HG02852 (cell line): ENCODE measurements at regions not wholly inside any gene's neighbourhood (a gene's known extent, or its start where the extent isn't known, plus 50 kb on each side); places are given as distances from the start of the nearest gene placed in this dataset.

ENCODE experiments used
- ATAC-seq: cut with Tn5 transposase; IDR thresholded peaks from one replicate; pipeline ENCODE4 v1.9.1; 2021; ENCODE audit warnings: mild to moderate bottlenecking, moderate library complexity; ENCODE audit not compliant: unreplicated experiment

DNA sequence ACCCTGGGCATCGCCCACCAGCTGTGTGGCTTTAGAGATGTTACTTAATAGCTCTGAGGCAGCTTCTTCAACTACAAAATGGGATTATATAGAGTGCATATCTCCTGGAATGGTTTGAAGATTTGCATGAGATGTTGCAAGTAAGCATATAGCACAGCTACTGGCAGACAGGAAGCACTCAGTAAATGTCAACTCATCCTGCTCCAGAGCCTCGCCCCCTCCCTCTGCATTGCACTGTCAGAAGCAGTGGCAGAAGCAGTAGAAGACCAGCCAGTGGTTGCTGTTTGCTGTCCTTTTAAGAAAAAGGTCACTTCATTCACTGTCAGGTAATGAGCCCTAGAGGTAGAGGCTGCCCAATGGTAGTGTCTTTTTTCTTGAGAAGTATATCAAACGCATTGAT, 180.0 kb upstream of the GHITM start:
- no peak for ATAC-seq

DNA sequence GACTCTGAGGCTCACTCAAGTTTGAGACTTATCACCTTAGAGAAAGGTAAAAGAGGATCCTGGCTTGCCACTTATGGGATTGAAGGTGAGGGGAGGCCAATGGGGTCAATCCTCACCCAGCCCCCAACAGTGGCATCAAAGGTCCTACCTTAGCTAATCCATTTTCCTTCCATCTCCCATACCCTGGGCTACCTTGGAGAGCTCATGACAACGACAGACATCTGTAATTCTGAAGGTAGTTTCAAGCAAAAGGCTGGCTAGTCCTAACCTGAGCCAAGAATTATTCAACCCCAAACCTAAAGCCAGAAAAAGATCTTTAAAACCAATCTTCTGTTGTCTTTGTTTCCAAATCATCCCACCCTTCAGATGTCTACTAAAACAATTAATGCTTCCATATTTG, 179.2 kb upstream of the GHITM start:
- no peak for ATAC-seq

DNA sequence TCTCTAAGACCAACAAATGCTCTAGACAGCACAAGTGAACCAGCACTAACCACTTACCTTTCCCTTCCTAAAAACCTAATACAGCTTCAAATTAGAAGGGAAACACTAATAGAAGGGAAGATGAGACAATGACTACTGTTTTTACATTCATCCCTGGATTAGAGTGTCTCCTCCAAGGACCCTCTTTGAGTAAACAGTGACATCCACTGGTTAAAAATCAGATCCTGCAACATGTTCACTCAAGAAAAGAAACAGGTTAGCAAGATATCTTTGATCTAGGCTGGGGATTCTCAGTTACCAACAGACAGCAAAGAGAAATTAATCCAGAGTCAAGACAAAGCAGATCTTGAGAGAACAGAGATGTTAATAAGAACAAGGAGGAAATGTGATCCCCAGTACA, 177.7 kb upstream of the GHITM start:
- no peak for ATAC-seq

DNA sequence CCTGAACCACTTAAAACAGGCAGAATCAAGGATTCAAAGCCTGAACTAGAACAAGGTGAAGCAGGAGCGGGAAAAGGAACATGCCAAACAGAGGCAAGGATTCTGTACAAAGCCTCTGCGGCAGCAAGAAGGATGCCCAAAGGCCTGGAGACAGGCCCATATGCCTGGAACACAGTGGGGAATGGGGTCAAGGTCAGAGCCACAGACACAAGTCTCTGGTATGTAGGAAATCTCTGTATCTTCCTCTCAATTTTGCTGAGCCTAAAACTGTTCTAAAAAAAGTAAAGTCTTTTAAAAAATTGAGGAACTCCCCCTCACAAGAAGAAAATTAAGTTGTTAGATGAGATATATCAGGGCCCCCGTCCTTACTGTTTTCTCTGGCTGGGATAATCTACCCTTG, 175.9 kb upstream of the GHITM start:
- no peak for ATAC-seq

DNA sequence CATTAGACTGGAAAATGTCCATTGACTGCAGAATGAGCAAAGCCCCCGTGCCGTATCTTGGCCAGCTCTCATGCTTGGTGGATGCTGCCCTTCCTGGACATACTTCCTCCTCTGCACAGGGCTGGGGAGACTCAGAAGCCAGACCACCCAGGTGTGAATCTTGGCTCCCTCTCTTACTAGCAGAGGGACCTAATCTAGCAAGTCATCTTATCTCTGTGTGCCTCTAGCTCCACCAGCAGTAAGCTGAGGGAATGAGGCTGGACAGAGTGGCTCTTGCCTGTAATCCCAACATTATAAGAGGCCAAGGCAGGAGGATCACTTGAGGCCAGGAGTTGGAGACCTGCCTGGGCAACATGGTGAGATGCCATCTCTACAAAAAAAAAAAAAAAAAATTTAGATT, 173.8 kb upstream of the GHITM start:
- ATAC-seq, result no peak

DNA sequence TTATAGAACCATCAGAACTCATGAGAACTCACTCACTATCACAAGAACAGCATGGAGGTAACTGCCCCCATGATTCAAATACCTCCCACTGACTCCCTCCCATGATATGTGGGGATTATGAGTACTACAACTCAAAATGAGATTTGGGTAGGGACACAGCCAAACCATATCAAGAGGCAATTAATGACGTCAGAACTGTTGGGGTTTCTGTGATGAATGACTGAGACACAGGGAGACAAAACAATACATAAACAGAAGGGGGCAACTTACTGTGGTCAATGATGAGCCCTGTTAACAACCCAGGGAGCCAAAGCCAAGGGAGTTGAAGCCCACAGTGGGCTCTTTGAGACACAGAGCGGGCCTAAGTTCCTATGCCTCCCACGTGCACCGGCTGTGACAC, 171.3 kb upstream of the GHITM start:
- ATAC-seq, result no peak

DNA sequence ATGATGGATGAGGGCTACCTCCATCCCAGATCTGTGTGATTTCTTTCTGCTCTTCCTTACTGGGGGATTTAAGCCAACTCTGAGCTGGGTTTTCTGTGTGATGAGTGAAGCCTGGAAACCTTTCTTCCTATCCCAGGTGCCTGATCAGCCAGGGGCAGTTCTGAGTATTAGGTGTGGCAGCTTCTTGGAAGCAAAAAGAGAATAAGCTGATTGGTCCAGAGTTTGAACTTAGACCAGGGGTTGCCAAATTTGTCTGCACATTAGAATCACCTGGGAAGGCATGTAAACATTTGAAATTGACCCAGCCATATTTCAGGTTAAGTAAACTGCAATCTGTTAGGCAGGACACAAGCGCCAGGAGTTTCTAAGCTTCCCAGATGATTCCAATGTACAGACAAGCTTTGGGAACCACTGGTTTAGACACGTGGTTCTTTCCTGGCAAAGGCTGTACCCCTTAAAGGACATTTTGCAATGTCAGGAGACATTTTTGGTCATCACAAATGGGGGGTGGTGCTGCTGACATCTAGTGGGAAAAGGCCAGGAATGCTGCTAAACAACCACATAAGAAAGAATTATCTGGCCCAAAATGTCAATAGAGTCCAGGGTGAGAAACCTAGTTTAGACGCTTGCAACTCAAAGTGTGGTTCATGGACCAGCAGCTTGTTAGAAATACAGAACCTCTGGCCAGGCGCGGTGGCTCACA, 160.5 kb upstream of the GHITM start:
- no peak for ATAC-seq

DNA sequence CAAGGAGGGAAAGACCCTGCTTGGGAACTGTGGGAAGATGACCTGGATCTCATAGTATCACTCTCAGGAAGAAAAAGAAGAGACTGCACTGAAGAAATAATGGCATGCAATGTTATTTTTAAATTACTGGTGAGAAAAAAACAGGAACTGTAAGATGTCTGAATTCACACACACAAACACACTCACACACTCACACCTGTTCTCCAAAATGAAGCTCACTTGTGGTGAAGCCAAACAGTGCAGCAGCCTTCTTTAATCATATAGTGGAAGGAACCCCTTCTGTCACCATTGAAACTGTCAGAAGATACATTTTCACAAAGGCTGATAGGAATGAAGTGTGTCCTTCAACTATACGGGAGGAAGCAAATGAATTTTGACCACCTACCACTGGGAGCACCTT, 156.5 kb upstream of the GHITM start:
- no peak for ATAC-seq

DNA sequence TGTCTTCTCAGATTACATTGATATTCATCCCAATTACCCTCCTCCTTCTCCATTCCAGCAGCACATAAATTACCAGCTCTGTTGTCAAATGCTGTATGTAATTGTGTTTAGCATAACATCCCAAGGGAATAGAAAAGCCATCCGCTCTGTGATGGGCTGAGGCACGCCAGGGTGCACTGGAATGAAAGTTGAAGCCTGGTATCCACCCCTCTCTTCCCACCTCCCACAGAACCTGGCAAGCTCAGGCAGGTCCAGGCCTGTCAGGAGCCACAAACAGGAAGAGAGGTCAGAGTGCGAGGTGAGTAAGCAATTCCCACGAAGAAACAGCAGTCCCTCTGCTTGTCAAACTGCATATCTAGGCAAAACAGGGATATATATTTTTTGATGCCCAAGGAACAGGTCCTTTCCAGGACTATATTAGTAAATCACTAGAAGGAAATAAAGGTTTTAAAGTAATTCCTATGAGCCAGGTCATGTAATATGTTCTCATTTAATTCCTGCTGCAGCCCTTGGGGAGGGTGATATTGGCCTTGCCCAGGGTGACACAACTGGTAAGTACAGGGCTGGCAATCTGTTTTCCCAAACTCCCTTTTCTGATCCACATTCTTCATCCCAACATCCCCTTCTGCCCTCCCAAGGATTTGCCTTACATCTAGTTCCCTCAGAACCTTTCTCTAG, 155.6 kb upstream of the GHITM start:
- no peak for ATAC-seq

DNA sequence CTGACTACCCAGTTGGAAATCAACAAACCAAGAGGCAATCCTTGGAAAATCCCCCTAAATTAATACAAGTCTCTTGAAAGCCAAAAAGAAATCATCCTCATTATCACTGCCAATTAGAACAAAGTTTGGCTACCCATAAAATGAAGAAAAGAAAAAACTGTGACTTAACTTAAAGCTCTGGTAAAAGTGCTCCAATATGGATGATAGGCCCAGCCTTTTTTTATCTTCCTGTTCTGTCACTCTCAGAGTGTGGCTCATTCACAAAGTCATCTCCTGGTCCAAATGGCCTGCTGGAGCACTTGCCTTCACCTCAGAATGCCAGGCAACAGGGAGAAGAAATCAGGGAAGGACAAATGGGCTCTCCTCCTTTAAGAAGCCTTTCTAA, 155.1 kb upstream of the GHITM start:
- ATAC-seq, result no peak

DNA sequence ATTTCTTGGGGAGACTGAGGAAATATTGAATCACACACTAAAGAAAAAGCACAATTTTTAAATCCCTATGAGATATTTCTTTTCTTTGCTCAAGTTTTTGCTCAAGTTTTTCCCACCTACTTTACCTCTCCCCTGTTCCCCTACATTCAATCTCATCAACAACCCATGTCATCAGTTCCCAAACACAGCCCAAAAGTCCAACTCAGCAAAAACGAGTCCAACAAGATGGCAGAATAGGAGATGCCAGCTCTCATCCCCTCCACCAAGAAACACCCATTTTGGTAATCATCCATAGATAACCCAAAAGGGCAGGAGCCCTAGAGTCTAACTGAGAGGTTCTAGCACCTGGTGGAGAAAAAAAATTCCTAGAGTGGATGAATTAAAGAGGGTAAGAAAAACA, 152.5 kb upstream of the GHITM start:
- ATAC-seq, result no peak

DNA sequence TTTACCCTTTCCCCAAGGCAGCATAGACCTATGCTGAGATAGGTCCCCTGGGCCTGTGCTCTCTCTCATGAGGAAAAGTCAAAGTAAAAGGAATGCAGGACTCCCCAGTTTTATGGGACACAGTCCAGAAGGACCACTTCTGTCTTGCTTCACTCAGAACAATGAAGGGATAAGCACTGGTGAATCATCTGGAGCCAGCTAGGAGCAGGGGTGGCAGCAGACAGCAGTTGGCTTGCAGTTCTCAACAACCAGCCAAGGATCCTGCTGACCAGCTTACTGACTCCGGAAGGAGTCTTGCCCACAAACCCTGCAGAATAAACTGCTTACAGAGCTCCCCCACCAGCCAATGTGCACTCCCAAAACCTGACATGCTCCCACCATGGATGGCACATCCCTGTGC, 152.1 kb upstream of the GHITM start:
- ATAC-seq, result no peak

DNA sequence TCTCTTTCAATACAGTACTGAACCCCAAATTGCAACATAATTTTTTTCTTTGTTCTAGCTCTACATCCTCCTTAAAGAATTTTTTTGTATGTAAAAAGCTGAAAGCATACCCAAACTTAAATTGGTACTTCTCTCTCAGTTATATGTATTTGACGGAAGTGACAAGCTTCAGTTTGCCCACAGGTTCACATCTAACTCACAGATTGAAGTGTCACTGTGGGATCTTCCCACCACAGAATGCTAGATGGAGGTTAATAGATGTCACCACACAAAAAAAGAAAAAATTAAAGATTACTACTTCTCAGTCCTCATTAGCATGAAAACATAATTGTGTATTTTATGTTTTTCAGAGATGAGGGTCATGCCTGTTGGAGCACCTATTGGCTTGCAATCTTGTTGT, 150.9 kb upstream of the GHITM start:
- no peak for ATAC-seq

DNA sequence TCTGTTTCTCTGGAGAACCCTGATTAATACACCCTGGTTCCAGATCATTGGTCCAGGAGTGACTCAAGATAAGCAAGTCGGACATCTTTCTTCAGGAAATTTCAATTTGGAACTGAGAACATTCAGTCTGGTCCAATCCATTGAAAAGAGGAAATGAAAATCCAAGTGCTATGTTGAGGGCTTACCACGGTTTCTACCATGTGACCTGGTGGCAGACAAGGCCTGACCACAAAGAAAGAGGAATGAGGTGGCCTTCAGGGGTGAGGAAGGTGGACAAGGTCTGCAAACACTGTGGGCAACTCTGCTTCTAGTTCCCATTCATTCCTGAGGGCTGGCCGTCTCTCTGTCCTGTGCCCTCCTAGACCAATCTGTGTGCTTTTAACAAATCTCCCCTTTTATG, 149.2 kb upstream of the GHITM start:
- peak; percentile 91 for ATAC-seq

DNA sequence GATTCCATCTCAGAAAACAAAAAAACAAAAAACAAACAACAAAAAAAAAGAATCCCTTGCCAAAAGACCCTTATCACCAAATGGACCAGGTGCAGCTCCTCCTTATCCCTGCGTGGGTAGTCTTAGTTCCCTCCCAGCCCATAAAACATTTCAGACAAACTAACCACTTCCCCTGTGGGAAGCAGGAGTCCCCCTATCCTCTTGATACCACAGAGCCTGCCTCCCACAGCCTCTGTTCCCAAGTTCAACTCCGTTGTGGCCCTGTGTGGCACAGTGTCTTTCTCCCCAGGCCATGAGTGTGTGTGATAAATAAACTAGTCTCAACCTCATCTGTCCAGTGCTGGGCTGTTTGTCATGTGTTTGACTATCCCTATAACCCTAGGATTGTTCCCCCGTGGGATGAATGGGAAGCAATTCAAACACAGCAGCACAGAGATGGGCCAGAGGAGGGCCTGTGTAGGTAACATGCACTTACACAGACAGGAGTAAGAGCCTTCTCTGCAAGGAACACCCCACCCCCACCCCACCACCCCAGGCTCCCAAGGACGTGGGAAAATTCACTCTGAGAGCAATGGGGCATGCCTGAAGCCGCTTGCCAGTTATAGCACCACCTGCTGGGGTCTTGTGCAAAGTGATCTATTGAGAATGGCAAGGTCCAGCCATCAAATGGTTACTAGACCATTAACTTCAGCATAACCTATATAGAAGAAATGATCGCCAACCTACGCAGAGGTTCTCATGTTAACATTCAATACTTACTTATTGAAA, 147.1 kb upstream of the GHITM start:
- peak; percentile 43 for ATAC-seq

DNA sequence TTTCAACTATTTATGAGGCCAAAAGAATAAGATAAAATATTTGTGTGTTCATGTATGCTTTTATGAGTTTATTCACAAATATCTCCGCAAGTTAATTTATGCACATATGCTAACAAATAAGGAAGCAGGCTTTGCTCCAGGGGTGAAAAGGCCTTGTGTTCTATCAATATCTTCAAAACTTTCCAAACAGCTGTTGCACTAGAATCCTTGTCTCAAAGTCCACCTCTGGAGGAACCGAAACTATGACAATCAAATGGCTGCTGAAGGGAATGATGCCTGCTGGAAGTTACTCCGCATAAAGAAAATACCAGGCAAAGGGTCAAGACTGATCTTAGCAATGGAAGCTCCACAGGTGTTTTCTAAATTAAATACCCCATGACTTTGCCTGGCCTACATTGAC, 145.0 kb upstream of the GHITM start:
- no peak for ATAC-seq

DNA sequence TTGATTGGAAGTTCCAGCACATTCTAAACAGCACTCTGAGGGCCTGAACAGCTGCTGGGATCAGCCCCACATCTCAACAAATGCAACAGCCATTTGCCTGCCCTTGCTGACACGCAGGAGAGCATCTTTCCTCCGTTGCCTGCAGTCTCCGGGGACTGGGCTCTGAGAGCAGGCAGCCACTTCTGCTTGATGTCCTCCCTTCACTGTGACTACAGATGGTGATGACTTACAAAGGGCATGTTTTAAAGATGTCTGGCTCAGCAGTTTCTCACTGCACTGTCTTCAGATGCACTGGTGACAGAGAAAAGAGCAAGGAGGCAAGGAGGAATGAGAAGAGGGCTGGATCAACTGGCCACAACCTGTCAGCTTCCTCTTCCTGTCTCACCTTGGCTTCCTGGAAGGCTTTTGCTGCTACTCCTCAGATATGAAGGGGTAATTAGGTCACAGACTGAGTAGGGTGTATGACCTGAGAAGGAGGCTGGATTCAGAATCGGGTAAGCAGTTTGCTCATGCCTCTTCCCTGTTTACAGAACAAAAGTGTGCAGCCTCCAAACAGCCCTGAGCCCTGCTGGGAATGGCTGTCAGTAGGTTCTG, 143.5 kb upstream of the GHITM start:
- no peak for ATAC-seq

DNA sequence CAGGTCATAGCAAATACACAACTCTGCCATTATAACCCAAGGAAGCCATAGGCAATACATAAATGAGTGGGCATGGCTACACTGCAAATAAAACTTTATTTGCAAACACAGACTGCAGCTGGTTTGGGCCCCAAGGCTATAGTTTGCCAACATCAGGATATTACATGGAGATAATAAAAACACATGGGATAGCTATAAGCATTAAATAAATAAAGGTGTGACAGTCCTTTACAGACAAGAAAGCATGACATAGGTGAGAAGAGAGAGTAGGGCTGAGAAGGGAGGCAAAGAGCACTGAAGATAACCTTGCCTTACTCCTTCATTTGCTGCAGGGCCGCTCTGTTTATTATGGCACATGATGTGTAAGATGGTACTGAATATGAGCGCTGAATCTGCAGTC, 135.1 kb upstream of the GHITM start:
- no peak for ATAC-seq

DNA sequence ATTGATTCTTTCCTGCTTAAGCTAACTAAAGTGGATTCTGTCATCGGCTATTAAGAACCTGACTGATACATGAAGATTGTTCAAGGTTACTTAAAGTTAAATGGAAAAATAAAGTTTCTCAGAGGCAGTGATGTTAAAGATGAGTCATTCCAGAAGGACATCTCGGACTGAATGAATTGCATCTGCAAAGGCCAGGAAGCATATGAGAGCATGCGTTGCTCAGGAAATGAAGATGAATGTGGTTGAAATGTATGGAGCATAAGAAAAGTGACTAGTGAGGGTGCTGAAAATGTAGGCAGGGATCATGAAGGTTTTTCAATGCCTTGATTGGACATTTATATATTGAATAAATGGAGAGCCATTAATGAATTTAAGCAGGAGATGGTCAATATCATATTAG, 133.9 kb upstream of the GHITM start:
- ATAC-seq, result no peak

DNA sequence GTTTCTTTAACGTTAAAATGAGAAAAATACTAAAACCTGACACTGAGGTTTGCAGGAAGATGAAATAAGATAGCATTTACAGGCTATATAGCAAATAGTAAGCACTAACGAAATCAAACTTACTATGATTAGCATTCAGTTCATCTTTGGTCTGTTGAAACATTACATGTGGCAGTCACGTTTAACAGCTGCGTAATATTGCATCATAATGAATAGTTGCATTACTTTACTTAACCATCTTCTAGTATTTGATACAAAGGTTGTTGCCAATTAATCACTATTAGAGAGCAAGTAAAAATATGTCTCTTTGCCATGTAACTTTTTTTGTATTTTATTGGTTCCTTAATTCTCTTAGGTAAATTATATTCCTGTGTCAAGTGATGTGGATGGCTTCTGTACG, 131.8 kb upstream of the GHITM start:
- ATAC-seq, result no peak

DNA sequence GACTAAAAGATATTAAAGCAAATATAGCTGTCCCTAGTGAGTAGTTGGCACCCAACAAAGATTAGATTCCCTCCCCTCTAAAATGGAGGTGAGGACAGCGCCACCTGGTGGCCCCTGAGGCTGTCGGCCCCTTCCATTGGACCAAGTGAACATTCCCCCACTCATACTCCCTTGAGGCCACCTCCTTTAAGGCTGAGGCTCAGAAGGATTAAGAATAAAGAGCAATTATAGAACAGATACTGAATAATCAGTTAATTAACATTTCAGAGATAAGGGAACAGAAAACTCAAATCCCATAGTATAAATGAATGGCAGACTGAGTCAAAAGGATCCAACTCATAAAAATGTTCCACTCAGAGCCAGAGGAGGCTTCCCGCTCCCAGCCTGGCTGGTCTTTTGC, 130.4 kb upstream of the GHITM start:
- ATAC-seq, result peak; percentile 38

DNA sequence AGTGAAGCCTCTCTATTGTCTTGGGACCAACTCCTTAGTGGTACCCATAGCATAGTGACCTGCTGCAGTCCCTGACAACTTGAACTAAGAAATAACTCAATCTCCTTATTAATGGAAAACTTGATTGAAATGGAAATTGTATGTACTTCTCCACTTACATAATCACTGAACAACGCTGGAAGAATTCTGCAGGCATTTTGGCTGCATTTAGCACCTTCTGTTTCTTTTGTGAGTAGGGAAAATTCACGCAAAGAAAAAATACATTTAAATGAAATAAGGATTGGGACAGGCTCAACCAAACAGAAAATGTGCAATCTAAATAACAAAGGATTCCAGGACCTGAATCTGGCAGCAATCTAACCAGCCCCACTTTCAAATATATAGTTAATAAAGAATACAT, 126.9 kb upstream of the GHITM start:
- no peak for ATAC-seq
